ENCODE measurements at regions not wholly inside any gene's neighbourhood (a gene's known extent, or its start where the extent isn't known, plus 50 kb on each side); places are given as distances from the start of the nearest gene placed in this dataset.

DNA sequence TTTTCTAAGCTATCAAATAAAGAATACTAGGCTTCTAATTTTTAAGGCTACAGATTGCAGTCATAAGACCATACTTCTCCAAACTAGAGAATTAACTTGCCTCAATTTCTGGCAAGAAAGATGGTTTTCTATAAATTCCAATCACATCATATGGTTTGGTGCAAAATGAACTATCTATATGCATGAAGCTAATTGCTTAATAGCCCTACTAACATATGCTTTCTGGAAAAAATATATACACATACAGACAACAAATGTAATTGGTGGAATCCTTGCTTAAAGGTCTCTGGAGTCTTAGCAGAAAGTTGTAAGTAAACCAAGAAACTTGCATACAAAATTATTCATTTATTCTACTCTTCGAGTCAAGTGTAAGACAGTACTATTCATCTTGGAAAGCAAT is 113.1 kb upstream of the NANOGP8 start:
- Mint-ChIP-seq H3K4me1 (peaks cover 10 to 17% of the 10 kb centered on the region in 2 experiments), H3K4me3 (no peak overlapping the region), H3K27me3 (ENCODE audit: low read depth) (no peaks in the 10 kb centered on the region; the same call in 1 of the 2 replicates), H3K27ac (no peak overlapping the region), H3K9me3 (peaks cover 0 to 4% of the 10 kb centered on the region in 2 experiments; a peak in 2 of 5 replicates), H3K36me3 (ENCODE audit: insufficient read depth in 1 of 3, low read depth in 3 of 3) (no peaks in the 10 kb centered on the region)
- no peak overlapping the region for H2BK120ac ChIP-seq (ENCODE audit: low read depth, low read length, poor library complexity, severe bottlenecking)
- no peak overlapping the region for H3K18ac ChIP-seq (ENCODE audit: insufficient read length, low read depth, low read length)
- no peaks in the 10 kb centered on the region for H3K27me3 ChIP-seq (ENCODE audit: insufficient read depth, low read length)
- H3K4me1 ChIP-seq (ENCODE audit: insufficient read depth, low read length): peaks cover 4% of the 10 kb centered on the region; the same call in 1 of the 2 replicates
- H3K56ac ChIP-seq (ENCODE audit: insufficient read length, low read depth, low read length): no peak overlapping the region
- H4K20me1 ChIP-seq (ENCODE audit: control insufficient read depth, insufficient read depth, insufficient read length): no peaks in the 10 kb centered on the region
- no peaks in the 10 kb centered on the region for H3K79me2 ChIP-seq (ENCODE audit: insufficient read depth, low read length)
- H3K23me2 ChIP-seq (ENCODE audit: insufficient read length, low read depth, low read length, poor library complexity, severe bottlenecking): no peaks in the 10 kb centered on the region
- H4K91ac ChIP-seq (ENCODE audit: insufficient read length, low read depth, low read length): no peak overlapping the region
- H3K4me2 ChIP-seq (ENCODE audit: insufficient read depth, insufficient read length, low read length): no peak overlapping the region
- H2BK12ac ChIP-seq (ENCODE audit: insufficient read length, low read depth, low read length): no peak overlapping the region
- no peak overlapping the region for H3K27ac ChIP-seq (ENCODE audit: insufficient read length, low read depth, low read length)
- H4K8ac ChIP-seq (replicated peaks; ENCODE audit: insufficient read length, low read depth, low read length): no peak overlapping the region
- TF ChIP-seq CTCF (conservative IDR thresholded peaks at IDR 0.05): no peak
- no peak overlapping the region for H2AFZ ChIP-seq (ENCODE audit: low read length)
- H3K9me3 ChIP-seq (ENCODE audit: control insufficient read depth, low read depth, low read length): no peaks in the 10 kb centered on the region
- no peak overlapping the region for H2BK5ac ChIP-seq (ENCODE audit: insufficient read length, low read length)
- no peak overlapping the region for H2AK5ac ChIP-seq (ENCODE audit: insufficient read length, low read length)
- H3K14ac ChIP-seq (ENCODE audit: insufficient read depth, low read length): no peak overlapping the region
- no CpG with 5 or more reads among the region's 1 CpG for WGBS (ENCODE audit: extremely low coverage, insufficient read length, low lambda C conversion rate)
- no peak overlapping the region for H2BK20ac ChIP-seq (ENCODE audit: low read depth, low read length, poor library complexity, severe bottlenecking)
- H3K79me1 ChIP-seq (ENCODE audit: insufficient read depth, low read depth, low read length, poor library complexity, severe bottlenecking): no peaks in the 10 kb centered on the region
- no peak overlapping the region for H4K5ac ChIP-seq (ENCODE audit: insufficient read length, low read depth, low read length)
- no peak overlapping the region for H3K9ac ChIP-seq (ENCODE audit: extremely low read depth, insufficient read length, low read length)
- no peak overlapping the region for H2BK15ac ChIP-seq (ENCODE audit: low read depth, low read length)
- DNase-seq: no peak
- no peak overlapping the region for H3K4ac ChIP-seq (ENCODE audit: low read depth, low read length)
- no peak overlapping the region for H3T11ph ChIP-seq (ENCODE audit: low read length)
- no peak overlapping the region for H3K23ac ChIP-seq (ENCODE audit: insufficient read length, low read depth, low read length)
